Nephron (organoid): ENCODE measurements at regions not wholly inside any gene's neighbourhood (a gene's known extent, or its start where the extent isn't known, plus 50 kb on each side); places are given as distances from the start of the nearest gene placed in this dataset.

ENCODE experiments used
- H3K27ac Mint-ChIP-seq, 3 experiments: 2 replicates each; pipeline ENCODE4 v1.8.0; 2020; ENCODE audit warnings: mixed read lengths in 3 of 3, mild to moderate bottlenecking in 2 of 3, moderate library complexity in 1 of 3
- H3K27me3 Mint-ChIP-seq: 2 replicates; pipeline ENCODE4 v1.8.0; 2021; ENCODE audit warnings: low read depth, mild to moderate bottlenecking, moderate library complexity, mixed read lengths
- H3K36me3 Mint-ChIP-seq: 2 replicates; pipeline ENCODE4 v1.8.0; 2020; ENCODE audit warnings: low read depth, mixed read lengths
- H3K4me1 Mint-ChIP-seq: 2 replicates; pipeline ENCODE4 v1.8.0; 2020; ENCODE audit warnings: mixed read lengths
- H3K4me3 Mint-ChIP-seq, 3 experiments: 2 replicates each; pipeline ENCODE4 v1.8.0; 2020; ENCODE audit warnings: mild to moderate bottlenecking in 3 of 3, mixed read lengths in 3 of 3, moderate library complexity in 2 of 3
- H3K9me3 Mint-ChIP-seq: 2 replicates; pipeline ENCODE4 v1.8.0; 2020; ENCODE audit warnings: mixed read lengths
- TF ChIP-seq, protein P1 (sequence below), 3 experiments: fragments of 200-600 bp; sonication (generic); IDR thresholded peaks; one replicate each; pipeline ENCODE4 v1.5.0; 2021; ENCODE audit warnings: antibody characterized with exemption in 3 of 3; ENCODE audit not compliant: unreplicated experiment in 3 of 3

DNA sequence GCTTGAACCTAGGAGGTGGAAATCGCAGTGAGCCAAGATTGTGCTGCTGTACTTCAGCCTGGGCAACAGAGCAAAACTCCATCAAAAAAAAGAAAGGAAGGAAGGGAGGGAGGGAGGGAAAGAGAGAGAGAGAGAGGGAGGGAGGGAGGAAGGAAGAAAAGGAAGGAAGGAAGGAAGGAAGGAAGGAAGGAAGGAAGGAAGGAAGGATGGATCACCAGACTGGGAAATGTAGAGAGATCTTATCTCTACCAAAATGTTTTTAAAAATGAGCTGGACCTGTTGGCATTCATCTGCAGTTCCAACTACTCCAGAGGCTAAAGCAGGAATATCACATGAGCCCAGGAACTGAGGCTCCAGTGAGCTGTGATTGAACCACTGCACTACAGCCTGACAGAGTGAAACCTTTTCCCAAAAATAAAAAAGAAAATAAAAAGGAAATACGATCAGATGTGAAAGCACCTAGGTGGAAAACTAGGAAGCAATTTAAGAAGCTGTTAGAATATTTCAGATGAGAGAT, 239.4 kb downstream of the CDH7 start:
- Mint-ChIP-seq H3K9me3 (no peaks in the 10 kb centered on the region), H3K36me3 (no peaks in the 10 kb centered on the region), H3K27ac (no peak overlapping the region), H3K27me3 (no peaks in the 10 kb centered on the region), H3K4me3 (no peak overlapping the region), H3K4me1 (peaks cover 7% of the 10 kb centered on the region)
- TF ChIP-seq, protein P1, sequence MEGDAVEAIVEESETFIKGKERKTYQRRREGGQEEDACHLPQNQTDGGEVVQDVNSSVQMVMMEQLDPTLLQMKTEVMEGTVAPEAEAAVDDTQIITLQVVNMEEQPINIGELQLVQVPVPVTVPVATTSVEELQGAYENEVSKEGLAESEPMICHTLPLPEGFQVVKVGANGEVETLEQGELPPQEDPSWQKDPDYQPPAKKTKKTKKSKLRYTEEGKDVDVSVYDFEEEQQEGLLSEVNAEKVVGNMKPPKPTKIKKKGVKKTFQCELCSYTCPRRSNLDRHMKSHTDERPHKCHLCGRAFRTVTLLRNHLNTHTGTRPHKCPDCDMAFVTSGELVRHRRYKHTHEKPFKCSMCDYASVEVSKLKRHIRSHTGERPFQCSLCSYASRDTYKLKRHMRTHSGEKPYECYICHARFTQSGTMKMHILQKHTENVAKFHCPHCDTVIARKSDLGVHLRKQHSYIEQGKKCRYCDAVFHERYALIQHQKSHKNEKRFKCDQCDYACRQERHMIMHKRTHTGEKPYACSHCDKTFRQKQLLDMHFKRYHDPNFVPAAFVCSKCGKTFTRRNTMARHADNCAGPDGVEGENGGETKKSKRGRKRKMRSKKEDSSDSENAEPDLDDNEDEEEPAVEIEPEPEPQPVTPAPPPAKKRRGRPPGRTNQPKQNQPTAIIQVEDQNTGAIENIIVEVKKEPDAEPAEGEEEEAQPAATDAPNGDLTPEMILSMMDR (IDR thresholded peaks at IDR 0.05; ENCODE audit: unreplicated experiment in 3 of 3), result no peak

DNA sequence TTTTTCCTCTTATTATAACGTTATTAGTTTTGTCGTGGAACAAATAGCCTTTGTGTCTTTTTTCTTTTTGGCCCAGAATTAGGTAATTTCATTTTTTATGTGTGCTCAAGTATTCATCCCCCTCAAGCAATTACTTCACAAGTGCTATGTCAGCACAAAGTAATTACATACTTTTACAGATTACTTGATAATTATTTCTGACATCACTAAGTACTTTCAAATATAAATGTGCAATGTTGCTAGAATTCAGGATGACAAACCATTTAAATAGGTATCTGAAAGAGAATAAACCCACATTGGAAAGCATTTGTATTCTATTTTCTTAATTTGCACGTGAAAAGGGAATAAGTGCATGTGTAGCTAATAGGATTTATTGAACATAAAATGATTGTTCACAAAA, 238.2 kb downstream of the CDH7 start:
- Mint-ChIP-seq H3K27me3 (no peaks in the 10 kb centered on the region), H3K9me3 (no peaks in the 10 kb centered on the region), H3K4me1 (peaks cover 7% of the 10 kb centered on the region), H3K4me3 (no peak overlapping the region), H3K36me3 (no peaks in the 10 kb centered on the region), H3K27ac (no peak overlapping the region)
- TF ChIP-seq, protein P1 (IDR thresholded peaks at IDR 0.05; ENCODE audit: unreplicated experiment in 3 of 3), result no peak

DNA sequence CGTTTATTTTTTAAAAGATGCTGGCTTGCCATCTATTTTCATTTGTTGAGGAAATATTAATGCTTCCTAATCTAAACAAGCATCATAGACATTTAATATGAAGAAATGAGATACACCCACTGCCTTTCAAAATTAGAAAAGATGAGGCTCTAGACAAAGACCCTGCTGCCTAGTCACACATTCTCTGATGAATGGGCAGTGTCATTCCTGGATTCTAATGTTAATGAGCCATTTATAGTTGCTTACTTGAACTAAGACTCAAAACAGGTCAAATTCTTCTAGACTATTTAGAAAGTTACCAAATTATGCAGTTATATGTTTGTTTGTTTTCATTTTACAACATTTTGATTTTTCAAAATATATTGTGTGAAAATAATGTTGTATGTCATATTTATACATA, 237.6 kb downstream of the CDH7 start:
- Mint-ChIP-seq H3K27me3 (no peaks in the 10 kb centered on the region), H3K4me3 (no peak overlapping the region), H3K36me3 (no peaks in the 10 kb centered on the region), H3K4me1 (peaks cover 7% of the 10 kb centered on the region), H3K27ac (no peak overlapping the region), H3K9me3 (no peaks in the 10 kb centered on the region)
- TF ChIP-seq, protein P1 (IDR thresholded peaks at IDR 0.05; ENCODE audit: unreplicated experiment in 3 of 3), result no peak

DNA sequence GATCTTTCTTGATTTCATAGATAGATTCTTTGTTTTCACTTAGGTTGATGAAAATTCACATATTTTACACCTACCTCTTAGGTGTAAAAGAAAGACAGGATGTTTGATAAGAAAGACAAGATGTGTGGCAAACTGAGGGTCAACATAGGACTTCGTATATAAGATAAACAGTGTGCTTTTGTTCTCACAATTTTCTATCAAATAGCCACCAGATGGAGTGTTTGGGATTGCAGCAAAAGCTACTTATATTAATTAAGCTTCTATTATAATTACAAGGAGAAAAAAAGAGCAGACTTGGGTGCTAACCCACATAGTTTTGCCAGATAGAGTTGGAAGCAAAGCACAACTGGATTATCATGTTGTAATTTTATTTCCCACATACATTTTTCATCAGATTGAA, 232.9 kb downstream of the CDH7 start:
- no peak overlapping the region for H3K27ac Mint-ChIP-seq
- H3K4me1 Mint-ChIP-seq, result no peaks in the 10 kb centered on the region
- TF ChIP-seq, protein P1 (IDR thresholded peaks at IDR 0.05; ENCODE audit: unreplicated experiment in 3 of 3), result no peak
- no peaks in the 10 kb centered on the region for H3K27me3 Mint-ChIP-seq
- H3K4me3 Mint-ChIP-seq, result no peak overlapping the region
- H3K36me3 Mint-ChIP-seq, result no peaks in the 10 kb centered on the region
- H3K9me3 Mint-ChIP-seq, result peaks cover 3% of the 10 kb centered on the region

DNA sequence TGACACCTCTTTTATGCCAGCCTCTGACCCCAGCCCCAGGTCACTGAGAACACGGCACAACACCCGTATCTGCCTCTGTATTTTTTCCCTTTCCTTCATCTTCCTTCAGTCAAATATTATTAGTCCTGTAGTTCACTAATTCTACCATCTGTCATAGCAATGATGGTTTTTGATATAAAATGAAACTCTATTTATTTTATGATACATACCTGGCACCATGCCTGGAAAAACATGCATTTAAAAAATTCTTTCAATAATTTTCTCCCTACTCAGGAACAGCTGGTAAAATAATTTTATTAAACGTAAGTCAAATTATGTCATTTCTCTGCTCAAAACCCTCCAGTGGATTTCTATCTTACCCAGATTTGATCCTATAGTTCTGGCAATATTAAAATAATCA, 224.7 kb downstream of the CDH7 start:
- Mint-ChIP-seq H3K27ac (no peak overlapping the region), H3K9me3 (no peaks in the 10 kb centered on the region), H3K4me3 (no peak overlapping the region), H3K4me1 (peaks cover 10% of the 10 kb centered on the region), H3K36me3 (no peaks in the 10 kb centered on the region), H3K27me3 (no peaks in the 10 kb centered on the region)
- TF ChIP-seq, protein P1 (IDR thresholded peaks at IDR 0.05; ENCODE audit: unreplicated experiment in 3 of 3), result no peak

DNA sequence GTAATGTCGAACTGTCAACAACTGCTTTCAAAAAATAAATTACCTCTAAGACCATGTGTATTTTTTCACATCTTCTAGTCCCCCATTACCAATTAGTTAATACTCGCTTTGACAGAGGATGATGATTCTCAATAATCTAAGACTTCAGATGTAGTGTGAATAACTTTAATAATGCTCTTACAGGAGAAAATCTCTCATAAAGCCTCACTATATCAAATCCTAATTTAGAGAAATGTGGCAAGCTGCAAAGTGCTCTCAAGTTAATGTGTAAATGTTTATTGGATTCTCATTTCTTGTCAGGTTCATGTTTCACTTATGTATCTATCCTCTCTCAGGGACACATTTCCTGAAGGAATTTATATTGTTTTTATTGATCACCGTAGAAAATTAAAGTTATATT, 223.9 kb downstream of the CDH7 start:
- Mint-ChIP-seq H3K9me3 (no peaks in the 10 kb centered on the region), H3K4me3 (no peak overlapping the region), H3K36me3 (no peaks in the 10 kb centered on the region), H3K27me3 (no peaks in the 10 kb centered on the region), H3K4me1 (peaks cover 10% of the 10 kb centered on the region), H3K27ac (no peak overlapping the region)
- TF ChIP-seq, protein P1 (IDR thresholded peaks at IDR 0.05; ENCODE audit: unreplicated experiment in 3 of 3), result no peak
